BJ (cell line): ENCODE measurements at regions not wholly inside any gene's neighbourhood (a gene's known extent, or its start where the extent isn't known, plus 50 kb on each side); places are given as distances from the start of the nearest gene placed in this dataset.

Source experiments
- CTCF ChIA-PET: fragments of 350-600 bp; formaldehyde crosslinking; extraction: SDS; loops from one replicate; lab custom pipeline; 2021; ENCODE audit warnings: antibody characterized with exemption, inconsistent platforms; lab: Yijun Ruan, JAX
- POLR2A ChIA-PET: fragments of 300-600 bp; sonication (Branson Sonifier 250); formaldehyde crosslinking; extraction: SDS; loops from one replicate; lab custom pipeline; 2021; ENCODE audit warnings: antibody characterized with exemption; lab: Charles Lee
- DNase-seq: peaks from one replicate; pipeline ENCODE4 v3.0.0-alpha.2; 2011; ENCODE audit warnings: low read depth
- H3K27me3 ChIP-seq: 2 replicates; pipeline ENCODE4 v1.6.0; 2011; ENCODE audit warnings: low read length; ENCODE audit not compliant: control insufficient read depth, insufficient read depth
- H3K36me3 ChIP-seq: 2 replicates; pipeline ENCODE4 v1.5.1; 2011; ENCODE audit warnings: low read length; ENCODE audit not compliant: control insufficient read depth, insufficient read depth
- H3K4me3 ChIP-seq: 2 replicates; pipeline ENCODE4 v1.5.1; 2011; ENCODE audit warnings: low read depth, mild to moderate bottlenecking, control low read depth, low read length
- CTCF ChIP-seq: IDR thresholded peaks from 2 replicates; pipeline ENCODE4 v1.5.1; 2011; ENCODE audit warnings: low read depth, mild to moderate bottlenecking, control low read depth, inconsistent platforms, low read length, moderate library complexity; ENCODE audit not compliant: insufficient read depth

DNA sequence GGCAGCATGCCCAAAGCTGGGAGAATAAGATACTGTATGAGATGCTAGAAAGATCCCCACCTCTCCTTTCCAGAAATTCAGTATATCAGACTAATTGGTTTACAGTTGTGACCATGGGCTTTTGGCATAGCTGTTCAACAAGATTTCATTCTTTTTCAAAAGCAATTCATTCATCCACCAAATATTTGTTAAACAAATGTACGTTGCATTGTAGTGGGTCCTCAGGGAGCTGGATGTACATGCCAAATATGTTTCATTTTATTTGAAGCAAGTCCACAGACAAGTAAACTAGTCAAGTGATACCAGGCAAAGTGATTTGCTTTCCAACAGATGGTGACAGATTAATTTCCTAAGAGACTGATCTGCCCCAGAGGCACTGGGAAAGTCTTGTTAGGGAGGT, 85.8 kb upstream of the ESR1 start:
- no peak for DNase-seq
- no peaks in the 10 kb centered on the region for H3K27me3 ChIP-seq
- ChIA-PET CTCF (interaction anchor here (1.3 kb wide), 1 partner anchor 15 kb away, joined by 4 read pairs; no protein-coding TSS in a partner anchor), POLR2A (no interaction called here)
- no peak overlapping the region for H3K4me3 ChIP-seq
- no peaks in the 10 kb centered on the region for H3K36me3 ChIP-seq
- no peak for TF ChIP-seq CTCF

- Histone ChIP-seq H3K27me3 (no peaks in the 10 kb centered on the region), H3K36me3 (no peaks in the 10 kb centered on the region), H3K4me3 (no peak overlapping the region)
- DNase-seq, result no peak
- TF ChIP-seq CTCF, result no peak
- POLR2A ChIA-PET, result no interaction called here
- CTCF ChIA-PET, result interaction anchor here (1.3 kb wide), 1 partner anchor 16 kb away, joined by 4 read pairs; no protein-coding TSS in a partner anchor
Observed at GRCh38 chr6:151722342-151722741, 85.1 kb upstream of the ESR1 start.

GRCh38 chr6:151723152-151723551, 84.3 kb upstream of the ESR1 start:
- no peak for DNase-seq
- TF ChIP-seq CTCF, result no peak
- ChIA-PET POLR2A (no interaction called here), CTCF (no interaction called here)
- Histone ChIP-seq H3K4me3 (no peak overlapping the region), H3K36me3 (no peaks in the 10 kb centered on the region), H3K27me3 (no peaks in the 10 kb centered on the region)

DNA sequence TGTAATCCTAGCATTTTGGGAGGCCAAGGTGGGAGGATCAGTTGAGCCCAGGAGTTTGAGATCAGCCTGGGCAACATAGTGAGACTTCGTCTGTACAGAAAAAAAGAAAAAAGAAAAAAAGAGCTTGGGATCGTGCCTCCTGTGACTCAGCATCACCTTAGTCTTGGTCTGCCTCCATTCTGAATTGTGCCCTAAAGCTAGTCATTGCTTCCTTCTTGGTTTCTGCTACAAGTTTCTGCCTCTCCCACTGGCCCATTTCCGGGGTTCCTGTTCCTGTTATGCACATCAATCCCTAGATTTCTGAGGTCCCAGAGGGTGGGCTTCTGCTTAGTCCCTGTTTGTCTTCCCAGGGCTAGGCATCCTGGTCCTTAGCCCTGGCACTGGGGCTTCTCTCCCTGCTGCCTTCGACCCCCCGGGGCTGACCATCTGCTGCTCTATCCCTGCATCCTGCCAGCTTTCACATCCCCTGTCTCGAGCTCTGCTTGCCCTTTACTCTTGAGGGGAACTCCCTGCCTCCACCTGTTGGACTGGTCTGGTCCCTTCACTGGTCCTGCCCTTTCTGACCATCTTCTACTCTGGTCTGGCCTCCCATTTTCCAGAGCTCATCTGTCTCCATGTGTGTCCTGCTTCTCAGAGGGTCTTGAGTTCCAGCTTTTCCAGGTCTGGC, 77.5 kb upstream of the ESR1 start:
- no peak overlapping the region for H3K4me3 ChIP-seq
- CTCF ChIA-PET, result no interaction called here
- no peak for TF ChIP-seq CTCF
- no peaks in the 10 kb centered on the region for H3K36me3 ChIP-seq
- H3K27me3 ChIP-seq, result no peaks in the 10 kb centered on the region
- no peak for DNase-seq
- POLR2A ChIA-PET, result no interaction called here

DNA sequence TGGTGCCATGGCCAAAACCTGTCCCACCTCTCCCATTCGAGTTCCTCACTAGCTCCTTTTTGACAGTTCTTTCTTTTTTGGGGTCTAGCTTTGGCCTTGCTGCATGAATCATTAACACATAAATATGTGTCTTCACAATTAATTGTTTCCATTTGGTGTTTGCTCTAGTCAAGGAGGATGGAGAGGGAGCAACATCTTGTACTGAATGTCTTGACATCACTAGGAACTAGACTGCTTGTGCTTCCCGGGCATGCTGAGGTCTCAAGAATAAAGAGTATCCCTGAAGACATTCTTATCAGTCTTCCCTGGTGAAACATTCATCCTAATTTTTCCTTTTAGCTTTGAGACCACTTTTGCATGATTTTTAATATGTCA, 77.0 kb upstream of the ESR1 start:
- CTCF ChIA-PET, result no interaction called here
- no peak for DNase-seq
- no peak for TF ChIP-seq CTCF
- POLR2A ChIA-PET, result no interaction called here
- no peak overlapping the region for H3K4me3 ChIP-seq
- no peaks in the 10 kb centered on the region for H3K36me3 ChIP-seq
- H3K27me3 ChIP-seq, result no peaks in the 10 kb centered on the region
